K562 (cell line): ENCODE measurements at regions not wholly inside any gene's neighbourhood (a gene's known extent, or its start where the extent isn't known, plus 50 kb on each side); places are given as distances from the start of the nearest gene placed in this dataset.

Experiments used
- ATAC-seq: fragments of 200-7000 bp; cut with Tn5 transposase; 3 replicates; pipeline ENCODE4 v1.9.1; 2020; ENCODE audit warnings: moderate library complexity
- BruUV-seq: library from RNA; stranded (reverse); fragments of 400-500 nt; replicated peaks from 2 replicates; lab custom pipeline; 2021; lab: Mats Ljungman, UMichigan
- CTCF ChIA-PET: fragments of 300-600 bp; formaldehyde crosslinking; extraction: SDS; loops from one replicate; lab custom pipeline; 2021; ENCODE audit warnings: low intra/inter-chr PET ratio; lab: Yijun Ruan, JAX
- POLR2A ChIA-PET: fragments of 300-600, 350-650 bp; sonication (Branson Sonifier 250); formaldehyde crosslinking; extraction: SDS; loops from one replicate; lab custom pipeline; 2021; ENCODE audit warnings: antibody characterized with exemption, inconsistent platforms; lab: Yijun Ruan, JAX
- DNase-seq, 4 experiments: peaks; one replicate each; pipeline versions ENCODE4 v3.0.0 to v3.0.0-alpha.2; 2011 to 2018; ENCODE audit warnings: low spot score in 3 of 4, mixed read lengths in 3 of 4; ENCODE audit errors: extremely low read depth in 1 of 4
- FAIRE-seq: peaks from 2 replicates; lab custom pipeline; 2011; peaks lifted over from hg19 to GRCh38; lab: Jason Lieb, UNC
- H2AFZ ChIP-seq: 2 replicates; pipeline ENCODE4 v1.6.0; 2011; ENCODE audit warnings: low read depth, low read length, control low read depth, inconsistent platforms
- H3K27ac ChIP-seq: fragments of 200-600 bp; 3 replicates; pipeline ENCODE4 v1.8.0; 2011; ENCODE audit warnings: low read depth, mild to moderate bottlenecking, control low read depth, inconsistent platforms, low read length, moderate library complexity, mixed read lengths; ENCODE audit errors: extremely low read depth
- H3K27me3 ChIP-seq, 2 experiments: fragments of 300-600 bp in 1 of 2; 2 replicates in 1 of 2; 3 replicates in 1 of 2; pipeline versions ENCODE4 v1.6.0 to v1.8.0; 2011; ENCODE audit warnings: inconsistent platforms in 2 of 2, low read length in 2 of 2, mild to moderate bottlenecking in 1 of 2, mixed read lengths in 1 of 2, moderate library complexity in 1 of 2; ENCODE audit not compliant: control insufficient read depth in 2 of 2, insufficient read depth in 2 of 2
- H3K36me3 ChIP-seq: fragments of 300-600 bp; 3 replicates; pipeline ENCODE4 v1.8.0; 2011; ENCODE audit warnings: mild to moderate bottlenecking, low read length, inconsistent platforms; ENCODE audit not compliant: control insufficient read depth, insufficient read depth
- H3K4me1 ChIP-seq, 2 experiments: fragments of 200-600 bp in 1 of 2; replicated peaks in 1 of 2; 2 replicates in 1 of 2; 3 replicates in 1 of 2; pipeline versions ENCODE4 v1.5.1 to v1.8.0; 2011; ENCODE audit warnings: inconsistent platforms in 2 of 2, low read length in 2 of 2, mild to moderate bottlenecking in 1 of 2, mixed read lengths in 1 of 2, moderate library complexity in 1 of 2; ENCODE audit not compliant: control insufficient read depth in 2 of 2, insufficient read depth in 2 of 2
- H3K4me2 ChIP-seq: 2 replicates; pipeline ENCODE4 v1.6.1; 2011; ENCODE audit warnings: low read length, control low read depth, inconsistent platforms, mixed read lengths; ENCODE audit not compliant: insufficient read depth
- H3K4me3 ChIP-seq: fragments of 200-600 bp; sonication (generic), shearing (Covaris generic); 2 replicates; pipeline ENCODE4 v1.5.1; 2016; ENCODE audit warnings: control low read depth, inconsistent platforms
- H3K79me2 ChIP-seq: fragments of 200-600 bp; 3 replicates; pipeline ENCODE4 v1.8.0; 2011; ENCODE audit warnings: low read length, inconsistent platforms; ENCODE audit not compliant: control insufficient read depth, insufficient read depth
- H3K9ac ChIP-seq, 2 experiments: 2 replicates each; pipeline versions ENCODE4 v1.6.0 to v1.6.1; 2011; ENCODE audit warnings: low read depth in 2 of 2, low read length in 2 of 2, control low read depth in 1 of 2, inconsistent platforms in 1 of 2, mild to moderate bottlenecking in 1 of 2, mixed read lengths in 1 of 2; ENCODE audit not compliant: insufficient read depth in 1 of 2
- H3K9me1 ChIP-seq: one replicate; pipeline ENCODE4 v1.6.0; 2011; ENCODE audit warnings: inconsistent platforms, mild to moderate bottlenecking, low read length, moderate library complexity; ENCODE audit not compliant: control insufficient read depth, insufficient read depth
- H3K9me3 ChIP-seq: replicated peaks from 2 replicates; pipeline ENCODE4 v1.5.1; 2011; ENCODE audit warnings: low read depth, low read length, inconsistent platforms; ENCODE audit not compliant: control insufficient read depth, insufficient read depth
- H4K20me1 ChIP-seq: replicated peaks from 2 replicates; pipeline ENCODE4 v1.6.1; 2011; ENCODE audit warnings: low read length, inconsistent platforms, mixed read lengths; ENCODE audit not compliant: control insufficient read depth, insufficient read depth
- ATF3 ChIP-seq, 2 experiments: fragments of 450-650 bp in 1 of 2; sonication (generic) in 1 of 2; formaldehyde crosslinking in 1 of 2; IDR thresholded peaks in 1 of 2; conservative IDR thresholded peaks in 1 of 2; 2 replicates each; pipeline versions ENCODE4 v1.6.1 to v1.8.1; 2016 to 2023; ENCODE audit warnings: mild to moderate bottlenecking in 2 of 2, moderate library complexity in 2 of 2, inconsistent platforms in 1 of 2, missing genetic modification reagents in 1 of 2
- ELK1 ChIP-seq: sonication (generic); formaldehyde crosslinking; IDR thresholded peaks from 2 replicates; pipeline ENCODE4 v1.8.1; 2022; ENCODE audit warnings: missing genetic modification reagents
- GTF2E2 ChIP-seq: fragments of 200-800 bp; sonication (Bioruptor generic); IDR thresholded peaks from 2 replicates; pipeline ENCODE4 v1.6.1; 2016; ENCODE audit warnings: missing genetic modification characterization, missing compliant biosample characterization
- RERE ChIP-seq: sonication (generic); formaldehyde crosslinking; IDR thresholded peaks from 2 replicates; pipeline ENCODE4 v1.8.0; 2023; ENCODE audit warnings: missing genetic modification reagents, mild to moderate bottlenecking, borderline replicate concordance
- SAFB2 ChIP-seq: fragments of 200-400 bp; formaldehyde crosslinking; IDR thresholded peaks from 2 replicates; pipeline ENCODE4 v1.6.1; 2018; ENCODE audit warnings: borderline replicate concordance, low read length, low read depth, moderate library complexity; ENCODE audit not compliant: severe bottlenecking
- SETDB1 ChIP-seq: IDR thresholded peaks from one replicate; pipeline ENCODE4 v1.6.1; 2012; ENCODE audit warnings: low read length, control low read depth, inconsistent platforms
- TEAD2 ChIP-seq: fragments of 450-650 bp; IDR thresholded peaks from 2 replicates; pipeline ENCODE4 v1.6.1; 2016; ENCODE audit warnings: missing genetic modification characterization, control low read depth, missing compliant biosample characterization
- U2AF1 ChIP-seq: fragments of 200-400 bp; formaldehyde crosslinking; optimal IDR thresholded peaks from 2 replicates; pipeline ENCODE3; 2017; ENCODE audit warnings: mild to moderate bottlenecking, low read depth, low read length, moderate library complexity
- XRCC3 ChIP-seq: fragments of 450-650 bp; IDR thresholded peaks from 2 replicates; pipeline ENCODE4 v1.6.1; 2017; ENCODE audit warnings: mild to moderate bottlenecking, moderate library complexity
- XRCC5 ChIP-seq: fragments of 200-400 bp; formaldehyde crosslinking; IDR thresholded peaks from 2 replicates; pipeline ENCODE4 v1.6.1; 2017; ENCODE audit warnings: low read depth, mild to moderate bottlenecking, low read length
- ZBTB34 ChIP-seq: fragments of 250-450 bp; sonication (Bioruptor Pico); IDR thresholded peaks from 2 replicates; pipeline ENCODE4 v1.8.0; 2021; ENCODE audit warnings: mild to moderate bottlenecking, moderate library complexity
- ZNF121 ChIP-seq: sonication (generic); formaldehyde crosslinking; conservative IDR thresholded peaks from 2 replicates; pipeline ENCODE4 v1.8.0; 2022; ENCODE audit warnings: missing genetic modification reagents
- ZNF124 ChIP-seq: sonication (generic); formaldehyde crosslinking; IDR thresholded peaks from 2 replicates; pipeline ENCODE4 v1.8.1; 2022; ENCODE audit warnings: missing genetic modification reagents
- ZNF23 ChIP-seq: fragments of 250-450 bp; sonication (Bioruptor Pico); IDR thresholded peaks from 2 replicates; pipeline ENCODE4 v1.4.0; 2020; ENCODE audit warnings: mild to moderate bottlenecking
- ZNF239 ChIP-seq: fragments of 250-450 bp; sonication (Bioruptor Pico); IDR thresholded peaks from 2 replicates; pipeline ENCODE4 v1.4.0; 2020; ENCODE audit warnings: mild to moderate bottlenecking
- WGBS: fragments of 100-300 bp; shearing (Covaris generic); methylation state at CpG from one replicate; pipeline ENCODE4 v1.1.6; 2016; ENCODE audit warnings: low coverage, mixed read lengths; ENCODE audit not compliant: insufficient coverage; ENCODE audit errors: missing lambda C conversion rate; 5-methylcytosine and 5-hydroxymethylcytosine counted together
- in situ Hi-C: fragments of 300-500 bp; cut with MboI; formaldehyde crosslinking; loops from 4 replicates; pipeline ENCODE4 v1.15.0; 2018; ENCODE audit warnings: inconsistent platforms, mixed read lengths
- intact Hi-C: fragments of 100-400 bp; cut with micrococcal nuclease; formaldehyde crosslinking; loops from 2 replicates; pipeline ENCODE4 v1.14.2; 2022

GRCh38 chr10:20707251-20707650 lies 189.9 kb downstream of the NEBL start:
- no peaks in the 10 kb centered on the region for H4K20me1 ChIP-seq
- POLR2A ChIA-PET, result no interaction called here
- H3K4me1 ChIP-seq, result no peaks in the 10 kb centered on the region
- in situ Hi-C loops, result no loop called here
- FAIRE-seq (no peak), DNase-seq (no peak), ATAC-seq (no peak)
- no peaks in the 10 kb centered on the region for H3K9me3 ChIP-seq
- no TSS peak for BruUV-seq
- no peak overlapping the region for H3K4me2 ChIP-seq
- no peak overlapping the region for H2AFZ ChIP-seq
- no peak overlapping the region for H3K9ac ChIP-seq
- 0% methylated on average over 3 of the region's 3 CpGs for WGBS
- intact Hi-C loops, result no loop called here
- H3K4me3 ChIP-seq, result no peak overlapping the region
- CTCF ChIA-PET, result no interaction called here
- no peaks in the 10 kb centered on the region for H3K36me3 ChIP-seq
- no peaks in the 10 kb centered on the region for H3K79me2 ChIP-seq
- no peak overlapping the region for H3K27ac ChIP-seq
- H3K27me3 ChIP-seq, result no peaks in the 10 kb centered on the region
- H3K9me1 ChIP-seq, result no peaks in the 10 kb centered on the region
- TF ChIP-seq XRCC3, result no peak
- no peak for TF ChIP-seq RERE (CRISPR knock-in tag)
- no peak for TF ChIP-seq ZNF121 (CRISPR knock-in tag)
- no peak for TF ChIP-seq ZNF23
- TF ChIP-seq ATF3 (IDR thresholded peaks at IDR 0.05), result no peak
- no peak for TF ChIP-seq ATF3 (CRISPR knock-in tag; conservative IDR thresholded peaks at IDR 0.05)
- no peak for TF ChIP-seq GTF2E2 (tag)
- TF ChIP-seq ZBTB34 (CRISPR knock-in tag), result no peak
- no peak for TF ChIP-seq ZNF124 (CRISPR knock-in tag)
- TF ChIP-seq SAFB2, result no peak
- no peak for TF ChIP-seq ZNF239 (CRISPR knock-in tag)
- no peak for TF ChIP-seq XRCC5
- no peak for TF ChIP-seq TEAD2 (tag)
- no peak for TF ChIP-seq ELK1 (CRISPR knock-in tag)
- no peak for TF ChIP-seq SETDB1
- TF ChIP-seq U2AF1, result no peak
